AG04449 (cell line): ENCODE measurements at regions not wholly inside any gene's neighbourhood (a gene's known extent, or its start where the extent isn't known, plus 50 kb on each side); places are given as distances from the start of the nearest gene placed in this dataset.

Experiments
- CTCF ChIA-PET: fragments of 350-600 bp; formaldehyde crosslinking; extraction: SDS; loops from one replicate; lab custom pipeline; 2021; ENCODE audit warnings: antibody characterized with exemption; lab: Yijun Ruan, JAX
- POLR2A ChIA-PET: fragments of 400-600, 350-600 bp; formaldehyde crosslinking; extraction: SDS; loops from one replicate; lab custom pipeline; 2020; ENCODE audit warnings: antibody characterized with exemption, inconsistent platforms; lab: Yijun Ruan, JAX
- DNase-seq: peaks from one replicate; pipeline ENCODE4 v3.0.0-alpha.2; 2010; ENCODE audit warnings: low read depth, low spot score
- H3K4me3 ChIP-seq: 2 replicates; pipeline ENCODE4 v1.5.1; 2011; ENCODE audit warnings: low read depth, mild to moderate bottlenecking, control low read depth, low read length
- TF ChIP-seq, protein P1 (sequence below): IDR thresholded peaks from one replicate; pipeline ENCODE4 v1.5.1; 2011; ENCODE audit warnings: mild to moderate bottlenecking, moderate library complexity, low read length, control low read depth, inconsistent platforms; ENCODE audit not compliant: insufficient read depth; ENCODE audit errors: missing control alignments

DNA sequence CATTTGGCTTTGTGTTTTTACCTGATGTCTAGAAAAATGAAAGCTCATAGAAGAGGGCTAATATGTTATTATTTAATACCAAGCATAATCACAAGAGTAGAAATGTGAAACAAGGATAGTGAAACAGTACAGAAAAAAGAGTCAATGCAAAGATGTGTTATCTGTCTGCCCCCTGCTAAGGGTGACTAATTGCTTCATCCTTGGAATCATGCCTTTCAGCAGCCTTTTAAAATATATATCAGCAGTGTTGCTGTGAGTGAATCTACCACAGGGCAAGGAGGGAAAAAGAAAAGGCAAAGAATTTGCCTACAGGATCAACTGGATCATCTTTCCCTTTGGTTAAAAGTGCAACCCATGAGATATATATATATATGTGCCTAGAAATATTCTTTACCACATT is 867.2 kb upstream of the RAG2 start:
- ChIA-PET CTCF (interaction anchor here (0.8 kb wide), 1 partner anchor 10 kb away, joined by 3 read pairs; no protein-coding TSS in a partner anchor), POLR2A (no interaction called here)
- TF ChIP-seq, protein P1, sequence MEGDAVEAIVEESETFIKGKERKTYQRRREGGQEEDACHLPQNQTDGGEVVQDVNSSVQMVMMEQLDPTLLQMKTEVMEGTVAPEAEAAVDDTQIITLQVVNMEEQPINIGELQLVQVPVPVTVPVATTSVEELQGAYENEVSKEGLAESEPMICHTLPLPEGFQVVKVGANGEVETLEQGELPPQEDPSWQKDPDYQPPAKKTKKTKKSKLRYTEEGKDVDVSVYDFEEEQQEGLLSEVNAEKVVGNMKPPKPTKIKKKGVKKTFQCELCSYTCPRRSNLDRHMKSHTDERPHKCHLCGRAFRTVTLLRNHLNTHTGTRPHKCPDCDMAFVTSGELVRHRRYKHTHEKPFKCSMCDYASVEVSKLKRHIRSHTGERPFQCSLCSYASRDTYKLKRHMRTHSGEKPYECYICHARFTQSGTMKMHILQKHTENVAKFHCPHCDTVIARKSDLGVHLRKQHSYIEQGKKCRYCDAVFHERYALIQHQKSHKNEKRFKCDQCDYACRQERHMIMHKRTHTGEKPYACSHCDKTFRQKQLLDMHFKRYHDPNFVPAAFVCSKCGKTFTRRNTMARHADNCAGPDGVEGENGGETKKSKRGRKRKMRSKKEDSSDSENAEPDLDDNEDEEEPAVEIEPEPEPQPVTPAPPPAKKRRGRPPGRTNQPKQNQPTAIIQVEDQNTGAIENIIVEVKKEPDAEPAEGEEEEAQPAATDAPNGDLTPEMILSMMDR: no peak
- DNase-seq: no peak
- H3K4me3 ChIP-seq: no peak overlapping the region

DNA sequence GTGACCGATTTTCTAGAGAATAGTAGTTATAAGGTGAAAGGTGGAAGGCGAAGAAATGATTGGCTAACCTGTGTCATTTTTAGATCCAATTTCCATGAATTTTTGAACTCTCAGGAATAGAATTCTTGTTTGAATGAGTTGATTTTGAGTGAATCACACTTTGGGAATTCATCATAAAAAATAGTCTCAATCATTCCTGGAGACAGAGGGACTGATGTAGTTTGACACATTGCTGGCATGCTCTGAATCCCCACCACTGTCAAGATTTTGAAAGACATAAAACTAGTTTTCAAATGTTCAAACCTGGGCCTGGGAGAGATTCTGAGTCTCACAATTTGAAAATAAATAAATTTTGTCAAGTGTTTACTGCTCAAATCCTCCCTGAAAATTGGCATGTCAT is 861.4 kb upstream of the RAG2 start:
- no peak for DNase-seq
- H3K4me3 ChIP-seq: no peak overlapping the region
- POLR2A ChIA-PET: no interaction called here
- CTCF ChIA-PET: no interaction called here
- TF ChIP-seq, protein P1: no peak

DNA sequence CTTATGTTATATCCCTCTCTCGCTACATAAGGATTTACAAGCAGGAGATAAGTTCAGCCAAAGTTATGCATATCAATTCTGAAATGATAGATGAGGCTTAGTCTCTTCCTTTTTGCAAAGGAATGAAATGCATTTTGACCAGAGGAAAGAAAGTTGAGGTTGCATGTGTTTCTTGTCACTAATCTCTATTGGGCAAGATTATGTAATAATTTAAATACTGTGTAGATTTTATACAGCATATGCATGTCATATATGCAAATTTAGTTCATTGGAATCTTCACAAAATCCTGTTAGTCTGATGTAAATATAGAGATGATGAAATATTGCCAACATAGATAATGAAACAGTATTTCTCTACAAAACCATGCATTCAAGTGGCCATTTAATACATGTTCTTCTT is 858.7 kb upstream of the RAG2 start:
- ChIA-PET POLR2A (no interaction called here), CTCF (no interaction called here)
- TF ChIP-seq, protein P1: no peak
- no peak for DNase-seq
- H3K4me3 ChIP-seq: no peak overlapping the region

DNA sequence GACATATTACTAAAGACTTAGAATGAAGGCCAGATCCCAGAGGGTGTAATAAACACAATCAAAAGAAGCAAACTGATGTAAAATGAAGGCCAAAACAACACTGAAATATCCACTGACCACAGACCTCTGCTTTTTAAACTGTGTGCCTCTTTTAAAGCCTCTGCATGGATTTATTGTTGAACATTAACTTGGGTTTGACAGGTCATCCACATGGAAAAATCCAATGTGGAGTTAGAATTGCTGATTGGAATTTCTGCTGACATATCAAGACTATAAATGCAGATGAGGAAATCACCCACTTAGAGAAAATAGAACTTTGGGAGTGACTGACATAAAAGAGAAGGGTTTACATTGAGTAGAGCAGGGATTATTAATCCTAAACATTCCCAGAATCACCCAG is 853.9 kb upstream of the RAG2 start:
- no peak for DNase-seq
- CTCF ChIA-PET: interaction anchor here (0.9 kb wide), 1 partner anchor 31 kb away, joined by 3 read pairs; no protein-coding TSS in a partner anchor
- TF ChIP-seq, protein P1: no peak
- POLR2A ChIA-PET: no interaction called here
- H3K4me3 ChIP-seq: no peak overlapping the region

DNA sequence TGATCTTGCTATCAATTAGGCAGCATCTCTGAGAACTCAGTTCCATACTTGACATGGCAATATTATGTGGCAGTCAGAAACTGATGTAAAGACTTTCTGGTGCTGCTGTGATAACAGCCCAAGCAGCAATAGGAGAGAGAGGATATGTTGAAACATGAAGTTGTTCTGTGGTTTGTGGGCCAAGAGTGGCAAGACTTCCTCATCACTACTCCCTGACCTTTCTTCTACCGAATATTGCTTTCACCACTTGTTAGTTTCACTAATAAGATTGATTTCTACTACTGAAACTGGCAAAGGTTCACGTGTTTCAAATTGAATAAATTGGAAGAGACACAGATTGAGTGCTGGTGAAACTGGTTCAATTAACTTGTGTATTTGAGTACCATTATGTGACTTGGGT is 852.6 kb upstream of the RAG2 start:
- POLR2A ChIA-PET: no interaction called here
- CTCF ChIA-PET: no interaction called here
- TF ChIP-seq, protein P1: no peak

DNA sequence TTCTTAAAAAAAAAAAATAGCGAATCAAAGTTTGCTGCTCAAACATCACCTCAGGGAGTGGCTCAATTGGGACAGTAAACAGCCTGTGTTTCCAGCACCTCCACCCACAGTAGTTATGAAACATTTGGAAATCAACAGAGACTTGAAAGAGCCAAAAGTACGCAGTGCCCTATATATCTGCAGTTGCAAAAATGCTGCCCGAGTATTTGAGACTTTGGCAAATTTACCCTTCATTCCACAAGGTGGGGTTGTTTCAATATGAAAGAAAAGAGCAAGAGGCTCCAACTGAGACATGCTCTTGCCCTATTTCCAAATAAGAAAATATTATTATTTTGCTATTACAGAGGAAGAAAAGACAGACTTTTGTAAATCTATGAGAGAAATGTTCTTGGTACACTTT is 851.1 kb upstream of the RAG2 start:
- TF ChIP-seq, protein P1: peak; percentile 25
- H3K4me3 ChIP-seq: no peak overlapping the region
- DNase-seq: peak; percentile 16
- POLR2A ChIA-PET: no interaction called here
- CTCF ChIA-PET: interaction anchor here (0.8 to 1.4 kb wide), 3 partner anchors 50 to 1343 kb away, joined by 3 to 5 read pairs (median 3); no protein-coding TSS in a partner anchor

More for the DNA sequence above, 852.6 kb upstream of the RAG2 start:
- DNase-seq: no peak
- no peak overlapping the region for H3K4me3 ChIP-seq
